Endodermal cell (in vitro differentiated cells): ENCODE measurements at regions not wholly inside any gene's neighbourhood (a gene's known extent, or its start where the extent isn't known, plus 50 kb on each side); places are given as distances from the start of the nearest gene placed in this dataset.

Experiments used
- DNase-seq: peaks from one replicate; pipeline ENCODE4 v3.0.0-alpha.2; 2017
- H3K27ac ChIP-seq: 2 replicates; pipeline ENCODE4 v1.5.1; 2013; ENCODE audit warnings: mild to moderate bottlenecking, low read depth, low read length, moderate library complexity
- H3K27me3 ChIP-seq: 2 replicates; pipeline ENCODE4 v1.6.1; 2013; ENCODE audit warnings: mild to moderate bottlenecking, low read length, moderate library complexity; ENCODE audit not compliant: insufficient read depth, control insufficient read depth, poor library complexity, severe bottlenecking
- H3K36me3 ChIP-seq: 2 replicates; pipeline ENCODE4 v1.7.0; 2013; ENCODE audit warnings: mild to moderate bottlenecking, low read length, moderate library complexity; ENCODE audit not compliant: control insufficient read depth, insufficient read depth
- H3K4me1 ChIP-seq: one replicate; pipeline ENCODE4 v1.7.0; 2013; ENCODE audit warnings: low read length; ENCODE audit not compliant: control insufficient read depth, insufficient read depth
- H3K4me3 ChIP-seq: 2 replicates; pipeline ENCODE4 v1.5.1; 2013; ENCODE audit warnings: mild to moderate bottlenecking, low read length, moderate library complexity
- H3K9ac ChIP-seq: 2 replicates; pipeline ENCODE4 v1.6.1; 2013; ENCODE audit warnings: mild to moderate bottlenecking, low read length, moderate library complexity; ENCODE audit not compliant: poor library complexity, severe bottlenecking; ENCODE audit errors: extremely low read depth
- H3K9me3 ChIP-seq: 2 replicates; pipeline ENCODE4 v1.6.1; 2013; ENCODE audit warnings: mild to moderate bottlenecking, low read length, moderate library complexity; ENCODE audit not compliant: control insufficient read depth
- H3K27ac Mint-ChIP-seq: 2 replicates; pipeline ENCODE4 v1.8.0; 2020; ENCODE audit warnings: mixed read lengths
- H3K27me3 Mint-ChIP-seq: 2 replicates; pipeline ENCODE4 v1.8.0; 2021; ENCODE audit warnings: mild to moderate bottlenecking, mixed read lengths; ENCODE audit not compliant: insufficient read depth
- H3K36me3 Mint-ChIP-seq: 2 replicates; pipeline ENCODE4 v1.8.0; 2020; ENCODE audit warnings: low read depth, mixed read lengths
- H3K4me1 Mint-ChIP-seq: 2 replicates; pipeline ENCODE4 v1.8.0; 2020; ENCODE audit warnings: mixed read lengths
- H3K4me3 Mint-ChIP-seq: 2 replicates; pipeline ENCODE4 v1.8.0; 2020; ENCODE audit warnings: mild to moderate bottlenecking, moderate library complexity, mixed read lengths
- H3K9me3 Mint-ChIP-seq: 2 replicates; pipeline ENCODE4 v1.8.0; 2020; ENCODE audit warnings: mild to moderate bottlenecking, mixed read lengths
- CTCF ChIP-seq: fragments of 200-600 bp; sonication (generic); conservative IDR thresholded peaks from 2 replicates; pipeline ENCODE4 v1.5.0; 2021; ENCODE audit warnings: antibody characterized with exemption, mild to moderate bottlenecking
- WGBS, 2 experiments: methylation state at CpG; one replicate each; pipeline versions ENCODE4 v1.1.5 to v1.1.7; 2013; ENCODE audit warnings: missing lambda C conversion rate in 2 of 2, mixed read lengths in 1 of 2; ENCODE audit not compliant: insufficient coverage in 1 of 2, insufficient read length in 1 of 2; 5-methylcytosine and 5-hydroxymethylcytosine counted together

DNA sequence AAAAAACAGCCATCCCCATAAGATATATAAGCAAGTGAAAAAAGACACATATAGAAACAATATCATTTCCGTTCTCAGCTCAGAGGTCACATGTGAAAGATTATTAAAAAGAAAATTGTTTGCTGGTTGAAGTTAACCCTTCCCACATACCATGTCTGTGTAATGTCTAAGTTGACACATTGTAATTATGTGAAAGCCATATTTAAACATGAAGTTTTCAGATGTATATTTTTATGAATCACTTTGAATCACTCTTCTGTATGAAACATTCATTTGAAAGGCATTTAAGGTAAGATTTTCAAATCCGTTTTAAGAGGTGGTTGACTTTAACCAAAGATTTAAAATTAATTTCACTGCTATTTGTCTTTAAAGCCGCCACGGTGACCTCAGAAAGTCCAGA lies 441.9 kb downstream of the RND3 start:
- H3K27me3 Mint-ChIP-seq: no peaks in the 10 kb centered on the region
- H3K27ac Mint-ChIP-seq: no peak overlapping the region
- 93% methylated on average over 3 of the region's 4 CpGs; no CpG with 5 or more reads in 1 of the 2 experiments for WGBS, 2 experiments
- no peaks in the 10 kb centered on the region for H3K4me1 Mint-ChIP-seq
- Histone ChIP-seq H3K4me3 (no peak overlapping the region), H3K9me3 (no peaks in the 10 kb centered on the region), H3K27me3 (no peaks in the 10 kb centered on the region), H3K4me1 (no peaks in the 10 kb centered on the region), H3K36me3 (no peaks in the 10 kb centered on the region), H3K9ac (no peak overlapping the region), H3K27ac (no peak overlapping the region)
- no peaks in the 10 kb centered on the region for H3K9me3 Mint-ChIP-seq
- TF ChIP-seq CTCF: no peak
- DNase-seq: no peak
- H3K4me3 Mint-ChIP-seq: no peak overlapping the region
- no peaks in the 10 kb centered on the region for H3K36me3 Mint-ChIP-seq

GRCh38 chr2:150043172-150043500 lies 444.3 kb downstream of the RND3 start:
- 98 to 100% methylated on average over 1 to 2 of the region's 2 CpGs for WGBS, 2 experiments
- H3K27me3 Mint-ChIP-seq: no peaks in the 10 kb centered on the region
- H3K36me3 ChIP-seq: no peaks in the 10 kb centered on the region

DNA sequence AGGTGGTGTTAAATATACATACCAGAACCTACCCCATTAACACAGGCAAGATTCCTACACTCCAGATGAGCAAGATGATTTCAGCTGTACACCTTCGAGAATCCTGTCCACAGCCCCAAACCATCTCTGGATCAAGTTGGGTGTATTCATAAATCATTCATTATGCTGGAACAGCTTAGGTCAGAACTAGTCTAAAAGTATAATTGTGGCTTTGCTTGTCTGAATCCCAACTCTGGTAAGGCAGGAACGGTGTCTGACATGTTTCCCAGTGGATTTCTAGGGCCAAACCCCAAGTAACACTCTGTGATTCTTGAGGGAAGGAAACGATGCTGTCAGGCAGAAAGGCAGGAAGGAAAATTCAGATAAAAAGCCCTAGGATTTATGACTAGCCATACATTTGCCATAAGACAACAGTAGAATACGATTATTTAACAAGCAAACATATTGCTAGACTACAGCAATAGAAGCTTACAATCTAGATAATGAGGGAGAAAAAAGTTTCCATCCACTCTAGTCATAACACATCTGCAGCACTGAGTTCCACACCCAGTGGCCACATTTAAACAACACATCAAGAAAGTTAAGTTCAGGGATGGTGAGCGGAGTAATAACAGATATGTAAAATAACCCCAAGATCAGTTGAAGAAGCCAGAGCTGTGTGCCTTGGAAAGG lies 444.8 kb downstream of the RND3 start:
- Histone ChIP-seq H3K27me3 (no peaks in the 10 kb centered on the region), H3K4me3 (no peak overlapping the region), H3K4me1 (no peaks in the 10 kb centered on the region), H3K9ac (no peak overlapping the region), H3K27ac (peak overlapping the region; percentile 82), H3K9me3 (no peaks in the 10 kb centered on the region), H3K36me3 (no peaks in the 10 kb centered on the region)
- no peak for TF ChIP-seq CTCF
- Mint-ChIP-seq H3K36me3 (no peaks in the 10 kb centered on the region), H3K27me3 (no peaks in the 10 kb centered on the region), H3K9me3 (no peaks in the 10 kb centered on the region), H3K4me3 (no peak overlapping the region), H3K4me1 (no peaks in the 10 kb centered on the region), H3K27ac (no peak overlapping the region)
- no peak for DNase-seq
- 90 to 93% methylated on average over 2 to 5 of the region's 5 CpGs for WGBS, 2 experiments

More at GRCh38 chr2:150043172-150043500, 444.3 kb downstream of the RND3 start:
- Mint-ChIP-seq H3K4me1 (no peaks in the 10 kb centered on the region), H3K27ac (no peak overlapping the region), H3K4me3 (no peak overlapping the region), H3K36me3 (no peaks in the 10 kb centered on the region), H3K9me3 (no peaks in the 10 kb centered on the region)
- H3K27me3 ChIP-seq: no peaks in the 10 kb centered on the region
- H3K9ac ChIP-seq: no peak overlapping the region
- no peak for TF ChIP-seq CTCF
- H3K4me3 ChIP-seq: no peak overlapping the region
- no peaks in the 10 kb centered on the region for H3K9me3 ChIP-seq
- no peaks in the 10 kb centered on the region for H3K4me1 ChIP-seq
- DNase-seq: no peak
- H3K27ac ChIP-seq: no peak overlapping the region
